ENCODE measurements at regions not wholly inside any gene's neighbourhood (a gene's known extent, or its start where the extent isn't known, plus 50 kb on each side); places are given as distances from the start of the nearest gene placed in this dataset.

DNA sequence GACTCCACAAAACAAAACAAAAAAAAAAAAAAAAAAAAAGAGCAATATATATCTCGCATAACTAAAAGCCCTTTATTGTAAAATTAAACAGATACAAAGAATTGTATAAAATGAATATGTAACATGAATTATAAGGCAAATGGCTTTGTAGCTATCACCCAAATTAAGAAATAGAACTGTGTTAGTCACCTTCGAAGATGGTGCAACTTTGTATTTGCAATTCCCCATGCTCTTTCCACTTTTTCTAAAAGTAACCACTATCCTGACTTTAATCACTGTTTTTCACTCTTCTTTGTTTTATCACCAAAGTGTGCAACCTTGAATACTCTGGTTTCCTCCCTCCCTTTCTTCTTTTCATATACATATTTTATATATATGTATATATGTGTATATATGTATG, 57.1 kb upstream of the HTR2A start:
- 84 to 96% methylated on average over 2 of the region's 2 CpGs for WGBS, 2 donors
- intact Hi-C loops (cut with DNase I), result no loop called here
- Histone ChIP-seq H3K27ac (no peak overlapping the region), H3K27me3 (no peaks in the 10 kb centered on the region), H3K9me3 (no peaks in the 10 kb centered on the region), H3K36me3 (no peaks in the 10 kb centered on the region), H3K4me1 (no peaks in the 10 kb centered on the region), H3K4me3 (no peak overlapping the region)
- no peak for DNase-seq
- TF ChIP-seq, protein P1, sequence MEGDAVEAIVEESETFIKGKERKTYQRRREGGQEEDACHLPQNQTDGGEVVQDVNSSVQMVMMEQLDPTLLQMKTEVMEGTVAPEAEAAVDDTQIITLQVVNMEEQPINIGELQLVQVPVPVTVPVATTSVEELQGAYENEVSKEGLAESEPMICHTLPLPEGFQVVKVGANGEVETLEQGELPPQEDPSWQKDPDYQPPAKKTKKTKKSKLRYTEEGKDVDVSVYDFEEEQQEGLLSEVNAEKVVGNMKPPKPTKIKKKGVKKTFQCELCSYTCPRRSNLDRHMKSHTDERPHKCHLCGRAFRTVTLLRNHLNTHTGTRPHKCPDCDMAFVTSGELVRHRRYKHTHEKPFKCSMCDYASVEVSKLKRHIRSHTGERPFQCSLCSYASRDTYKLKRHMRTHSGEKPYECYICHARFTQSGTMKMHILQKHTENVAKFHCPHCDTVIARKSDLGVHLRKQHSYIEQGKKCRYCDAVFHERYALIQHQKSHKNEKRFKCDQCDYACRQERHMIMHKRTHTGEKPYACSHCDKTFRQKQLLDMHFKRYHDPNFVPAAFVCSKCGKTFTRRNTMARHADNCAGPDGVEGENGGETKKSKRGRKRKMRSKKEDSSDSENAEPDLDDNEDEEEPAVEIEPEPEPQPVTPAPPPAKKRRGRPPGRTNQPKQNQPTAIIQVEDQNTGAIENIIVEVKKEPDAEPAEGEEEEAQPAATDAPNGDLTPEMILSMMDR (IDR thresholded peaks at IDR 0.05), result no peak
- TF ChIP-seq EP300 (IDR thresholded peaks at IDR 0.05), result no peak
- no peak for TF ChIP-seq POLR2A (IDR thresholded peaks at IDR 0.05)
- no peak for TF ChIP-seq POLR2AphosphoS5 (IDR thresholded peaks at IDR 0.05)

DNA sequence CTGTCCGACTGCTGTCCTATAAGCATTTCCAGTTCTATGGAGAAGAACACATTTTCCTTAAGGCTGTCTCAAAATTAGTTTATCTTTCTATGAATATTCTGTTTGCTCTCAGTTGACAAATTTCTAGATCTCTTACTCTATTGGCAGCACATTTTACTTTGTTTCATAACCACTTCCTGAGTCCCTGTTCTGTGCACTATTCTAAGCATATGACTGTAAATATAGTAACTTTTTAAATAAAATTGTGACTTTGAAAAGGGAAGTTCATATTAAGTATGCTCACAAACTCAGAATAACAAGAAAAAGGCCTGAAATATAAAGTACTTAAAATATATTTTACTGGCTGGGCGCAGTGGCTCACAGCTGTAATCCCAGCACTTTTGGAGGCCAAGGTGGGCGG, 56.5 kb upstream of the HTR2A start:
- no peaks in the 10 kb centered on the region for H3K9me3 ChIP-seq
- no peaks in the 10 kb centered on the region for H3K27me3 ChIP-seq
- no peak for DNase-seq
- intact Hi-C loops (cut with DNase I), result no loop called here
- no peak overlapping the region for H3K4me3 ChIP-seq
- TF ChIP-seq EP300 (IDR thresholded peaks at IDR 0.05) (no peak), POLR2A (IDR thresholded peaks at IDR 0.05) (no peak), POLR2AphosphoS5 (IDR thresholded peaks at IDR 0.05) (no peak)
- no peaks in the 10 kb centered on the region for H3K36me3 ChIP-seq
- no peaks in the 10 kb centered on the region for H3K4me1 ChIP-seq
- WGBS, 2 donors, result 56 to 78% methylated on average over 3 of the region's 3 CpGs
- no peak overlapping the region for H3K27ac ChIP-seq

GRCh38 chr13:46951516-46951915, 54.7 kb upstream of the HTR2A start:
- TF ChIP-seq POLR2AphosphoS5 (IDR thresholded peaks at IDR 0.05), result no peak
- Histone ChIP-seq H3K36me3 (no peaks in the 10 kb centered on the region), H3K9me3 (no peaks in the 10 kb centered on the region), H3K27ac (no peak overlapping the region), H3K4me3 (no peak overlapping the region), H3K4me1 (no peaks in the 10 kb centered on the region), H3K27me3 (no peaks in the 10 kb centered on the region)
- WGBS, 2 donors, result 65 to 70% methylated on average over 6 of the region's 6 CpGs
- intact Hi-C loops (cut with DNase I), result no loop called here
- DNase-seq, result no peak

- Histone ChIP-seq H3K27me3 (no peaks in the 10 kb centered on the region), H3K4me1 (no peaks in the 10 kb centered on the region), H3K36me3 (no peaks in the 10 kb centered on the region), H3K9me3 (no peaks in the 10 kb centered on the region), H3K27ac (no peak overlapping the region), H3K4me3 (no peak overlapping the region)
- 89 to 97% methylated on average over 3 of the region's 3 CpGs for WGBS, 2 donors
- no peak for DNase-seq
- intact Hi-C loops (cut with DNase I), result no loop called here
- TF ChIP-seq, protein P1 (IDR thresholded peaks at IDR 0.05), result no peak
- no peak for TF ChIP-seq POLR2AphosphoS5 (IDR thresholded peaks at IDR 0.05)
- TF ChIP-seq EP300 (IDR thresholded peaks at IDR 0.05), result no peak
- no peak for TF ChIP-seq POLR2A (IDR thresholded peaks at IDR 0.05)
Observed at GRCh38 chr13:46949211-46949610, 52.4 kb upstream of the HTR2A start.

- no peaks in the 10 kb centered on the region for H3K4me1 ChIP-seq
- H3K27me3 ChIP-seq, result no peaks in the 10 kb centered on the region
- no peaks in the 10 kb centered on the region for H3K9me3 ChIP-seq
- DNase-seq, result no peak
- H3K36me3 ChIP-seq, result no peaks in the 10 kb centered on the region
- TF ChIP-seq EP300 (IDR thresholded peaks at IDR 0.05) (no peak), POLR2A (IDR thresholded peaks at IDR 0.05) (no peak), POLR2AphosphoS5 (IDR thresholded peaks at IDR 0.05) (no peak)
- TF ChIP-seq, protein P1 (IDR thresholded peaks at IDR 0.05), result no peak
- no peak overlapping the region for H3K27ac ChIP-seq
- intact Hi-C loops (cut with DNase I), result no loop called here
- no peak overlapping the region for H3K4me3 ChIP-seq
- 78 to 87% methylated on average over 4 of the region's 4 CpGs for WGBS, 2 donors
Observed at GRCh38 chr13:46948338-46948737, 51.5 kb upstream of the HTR2A start.

DNA sequence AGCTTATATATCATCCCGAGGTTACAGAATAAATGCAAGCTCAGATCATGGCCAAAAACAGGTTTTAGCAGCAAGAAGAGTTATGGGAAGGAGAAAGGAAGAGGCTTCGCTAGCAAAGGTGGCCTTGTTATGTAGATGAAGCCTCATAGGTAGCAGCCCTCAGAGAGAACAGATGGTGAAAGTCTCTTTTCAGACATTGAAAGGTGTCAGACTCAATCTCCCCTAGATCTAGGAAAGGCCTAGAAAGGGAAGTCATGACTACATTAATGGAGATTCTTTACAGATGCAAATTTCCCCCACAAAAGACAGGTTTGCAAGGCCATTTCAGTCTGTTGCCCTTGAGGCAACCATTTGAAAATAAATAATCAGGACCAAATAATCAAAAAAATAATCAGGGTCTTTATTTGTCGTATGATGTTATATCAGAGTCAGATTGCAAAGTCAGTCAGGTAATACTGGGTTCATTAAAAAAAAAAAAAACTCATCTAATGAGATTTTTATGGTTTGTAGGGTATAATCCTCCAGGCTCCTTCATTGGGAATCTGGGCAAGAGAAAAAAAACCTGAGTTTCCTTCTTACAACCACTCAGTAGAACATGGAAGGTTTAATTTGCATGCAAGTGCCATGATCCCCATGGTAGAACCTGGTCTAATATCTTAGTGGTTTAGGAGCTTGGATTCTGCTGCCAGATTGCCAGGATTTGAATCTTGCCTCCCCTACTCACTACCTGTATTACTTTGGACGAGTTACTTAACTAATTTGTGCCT, 50.8 kb upstream of the HTR2A start:
- Histone ChIP-seq H3K36me3 (no peaks in the 10 kb centered on the region), H3K9me3 (no peaks in the 10 kb centered on the region), H3K4me3 (no peak overlapping the region), H3K4me1 (no peaks in the 10 kb centered on the region), H3K27me3 (no peaks in the 10 kb centered on the region), H3K27ac (no peak overlapping the region)
- no peak for DNase-seq
- intact Hi-C loops (cut with DNase I), result no loop called here
- 53 to 74% methylated on average over 4 of the region's 4 CpGs for WGBS, 2 donors
- TF ChIP-seq EP300 (IDR thresholded peaks at IDR 0.05) (no peak), POLR2A (IDR thresholded peaks at IDR 0.05) (no peak), POLR2AphosphoS5 (IDR thresholded peaks at IDR 0.05) (no peak)
- TF ChIP-seq, protein P1 (IDR thresholded peaks at IDR 0.05), result no peak

Measured in sigmoid colon (tissue), 6 donors.